ENCODE measurements at regions not wholly inside any gene's neighbourhood (a gene's known extent, or its start where the extent isn't known, plus 50 kb on each side); places are given as distances from the start of the nearest gene placed in this dataset.

GRCh38 chr3:162884373-162884772 is 1387.8 kb downstream of the OTOL1 start:
- no peak overlapping the region for H3K27ac ChIP-seq
- no peak for TF ChIP-seq CTCF (conservative IDR thresholded peaks at IDR 0.05; ENCODE audit: low read depth)
- DNase-seq (ENCODE audit: low spot score), result no peak
- POLR2A ChIA-PET (ENCODE audit: low non-redundant PET), result no interaction called here
- CTCF ChIA-PET, result no interaction called here

GRCh38 chr3:162892921-162893793 is 1396.5 kb downstream of the OTOL1 start:
- no peak for TF ChIP-seq CTCF (conservative IDR thresholded peaks at IDR 0.05; ENCODE audit: low read depth)

GRCh38 chr3:162897291-162897690 is 1400.7 kb downstream of the OTOL1 start:
- DNase-seq (ENCODE audit: low spot score), result no peak
- H3K27ac ChIP-seq, result no peak overlapping the region
- TF ChIP-seq CTCF (conservative IDR thresholded peaks at IDR 0.05; ENCODE audit: low read depth), result no peak
- POLR2A ChIA-PET (ENCODE audit: low non-redundant PET), result no interaction called here
- CTCF ChIA-PET, result no interaction called here

More at GRCh38 chr3:162892921-162893793, 1396.5 kb downstream of the OTOL1 start:
- ChIA-PET POLR2A (ENCODE audit: low non-redundant PET) (no interaction called here), CTCF (no interaction called here)
- no peak overlapping the region for H3K27ac ChIP-seq
- no peak for DNase-seq (ENCODE audit: low spot score)

GRCh38 chr3:162932503-162932902 is 1435.9 kb downstream of the OTOL1 start:
- CTCF ChIA-PET, result no interaction called here
- H3K27ac ChIP-seq, result no peak overlapping the region
- POLR2A ChIA-PET (ENCODE audit: low non-redundant PET), result no interaction called here
- no peak for TF ChIP-seq CTCF (conservative IDR thresholded peaks at IDR 0.05; ENCODE audit: low read depth)
- DNase-seq (ENCODE audit: low spot score), result no peak

GRCh38 chr3:162933656-162934055 is 1437.0 kb downstream of the OTOL1 start:
- DNase-seq (ENCODE audit: low spot score), result no peak
- ChIA-PET POLR2A (ENCODE audit: low non-redundant PET) (no interaction called here), CTCF (no interaction called here)
- no peak for TF ChIP-seq CTCF (conservative IDR thresholded peaks at IDR 0.05; ENCODE audit: low read depth)
- no peak overlapping the region for H3K27ac ChIP-seq

- H3K27ac ChIP-seq, result no peak overlapping the region
- DNase-seq (ENCODE audit: low spot score), result no peak
- CTCF ChIA-PET, result interaction anchor here (0.6 kb wide), 1 partner anchor 37 kb away, joined by 3 read pairs; no protein-coding TSS in a partner anchor
- POLR2A ChIA-PET (ENCODE audit: low non-redundant PET), result no interaction called here
- no peak for TF ChIP-seq CTCF (conservative IDR thresholded peaks at IDR 0.05; ENCODE audit: low read depth)
Observed at GRCh38 chr3:162936706-162937105, 1440.1 kb downstream of the OTOL1 start.

Data from RWPE1 (cell line).